ENCODE measurements at regions not wholly inside any gene's neighbourhood (a gene's known extent, or its start where the extent isn't known, plus 50 kb on each side); places are given as distances from the start of the nearest gene placed in this dataset.

DNA sequence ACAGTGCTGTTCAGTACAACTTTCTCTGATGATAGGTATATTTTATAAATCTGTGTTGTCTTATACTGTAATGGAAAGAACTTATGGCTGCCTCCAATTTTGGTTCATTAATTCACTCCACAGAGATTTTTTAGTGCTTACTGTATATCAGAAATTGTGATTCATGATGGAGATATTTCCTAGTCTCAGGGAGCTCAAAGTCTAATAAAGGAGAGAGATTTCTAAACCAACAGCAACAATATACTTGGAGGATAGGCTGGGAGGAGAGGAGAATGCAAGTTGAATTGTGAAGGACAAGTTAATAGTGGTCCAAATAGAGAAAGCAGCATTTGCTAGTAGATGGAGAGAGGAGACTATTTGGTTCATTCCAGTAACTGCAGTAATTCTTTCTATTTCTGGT lies 63.5 kb downstream of the TANC2 start:
- TF ChIP-seq, protein P1, sequence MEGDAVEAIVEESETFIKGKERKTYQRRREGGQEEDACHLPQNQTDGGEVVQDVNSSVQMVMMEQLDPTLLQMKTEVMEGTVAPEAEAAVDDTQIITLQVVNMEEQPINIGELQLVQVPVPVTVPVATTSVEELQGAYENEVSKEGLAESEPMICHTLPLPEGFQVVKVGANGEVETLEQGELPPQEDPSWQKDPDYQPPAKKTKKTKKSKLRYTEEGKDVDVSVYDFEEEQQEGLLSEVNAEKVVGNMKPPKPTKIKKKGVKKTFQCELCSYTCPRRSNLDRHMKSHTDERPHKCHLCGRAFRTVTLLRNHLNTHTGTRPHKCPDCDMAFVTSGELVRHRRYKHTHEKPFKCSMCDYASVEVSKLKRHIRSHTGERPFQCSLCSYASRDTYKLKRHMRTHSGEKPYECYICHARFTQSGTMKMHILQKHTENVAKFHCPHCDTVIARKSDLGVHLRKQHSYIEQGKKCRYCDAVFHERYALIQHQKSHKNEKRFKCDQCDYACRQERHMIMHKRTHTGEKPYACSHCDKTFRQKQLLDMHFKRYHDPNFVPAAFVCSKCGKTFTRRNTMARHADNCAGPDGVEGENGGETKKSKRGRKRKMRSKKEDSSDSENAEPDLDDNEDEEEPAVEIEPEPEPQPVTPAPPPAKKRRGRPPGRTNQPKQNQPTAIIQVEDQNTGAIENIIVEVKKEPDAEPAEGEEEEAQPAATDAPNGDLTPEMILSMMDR (IDR thresholded peaks at IDR 0.05): no peak
- TF ChIP-seq POLR2A (IDR thresholded peaks at IDR 0.05): no peak

All from uterus (tissue), 2 donors.